GM21619 (cell line): ENCODE measurements at regions not wholly inside any gene's neighbourhood (a gene's known extent, or its start where the extent isn't known, plus 50 kb on each side); places are given as distances from the start of the nearest gene placed in this dataset.

Source experiments
- ATAC-seq: cut with Tn5 transposase; IDR thresholded peaks from one replicate; pipeline ENCODE4 v1.9.1; 2021; ENCODE audit not compliant: unreplicated experiment

DNA sequence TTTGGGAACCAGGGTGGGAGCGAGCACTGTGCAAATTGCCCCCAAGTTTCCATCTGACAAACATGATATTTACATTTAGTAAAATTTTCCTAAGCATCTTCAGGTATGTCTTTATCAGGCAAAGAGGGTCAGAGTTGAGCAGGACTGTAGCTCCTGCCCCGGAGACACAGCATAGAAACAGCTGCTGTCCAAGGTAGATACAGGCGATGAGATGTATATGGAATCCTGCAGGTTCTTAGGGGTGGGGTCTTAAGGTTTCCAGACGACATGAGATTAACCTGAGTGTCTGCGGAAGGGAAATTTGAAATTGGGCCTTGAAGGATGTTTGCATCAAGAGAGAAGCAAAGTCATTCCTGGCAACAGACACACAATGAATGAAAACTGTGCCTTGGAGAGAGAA is 998.8 kb downstream of the AACS start:
- no peak for ATAC-seq

GRCh38 chr12:126067626-126068329 is 1002.5 kb downstream of the AACS start:
- no peak for ATAC-seq

- no peak for ATAC-seq
These were observed 1004.4 kb downstream of the AACS start for GRCh38 chr12:126069549-126070165.

GRCh38 chr12:126076515-126076914 is 1011.3 kb downstream of the AACS start:
- no peak for ATAC-seq

GRCh38 chr12:126083926-126084325 is 1018.7 kb downstream of the AACS start:
- no peak for ATAC-seq

DNA sequence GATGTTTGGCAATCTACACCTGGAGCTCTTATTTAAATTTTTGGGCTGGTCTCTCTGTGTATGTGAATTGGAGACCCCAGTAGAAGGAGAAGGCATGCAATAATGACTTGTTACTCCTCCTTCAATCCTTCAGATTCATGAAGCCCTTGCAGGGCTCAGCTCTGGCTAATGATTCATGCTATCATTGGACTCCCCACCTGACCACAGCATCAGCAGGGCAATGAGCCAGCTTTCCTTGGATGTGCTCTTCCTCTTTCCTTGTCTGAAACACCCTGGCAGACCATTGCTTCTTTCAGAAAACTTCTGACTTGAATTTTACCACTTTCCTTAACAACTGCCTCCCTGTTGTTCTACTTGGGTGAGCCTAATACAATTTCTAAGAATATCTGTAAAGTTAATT is 1019.2 kb downstream of the AACS start:
- no peak for ATAC-seq

DNA sequence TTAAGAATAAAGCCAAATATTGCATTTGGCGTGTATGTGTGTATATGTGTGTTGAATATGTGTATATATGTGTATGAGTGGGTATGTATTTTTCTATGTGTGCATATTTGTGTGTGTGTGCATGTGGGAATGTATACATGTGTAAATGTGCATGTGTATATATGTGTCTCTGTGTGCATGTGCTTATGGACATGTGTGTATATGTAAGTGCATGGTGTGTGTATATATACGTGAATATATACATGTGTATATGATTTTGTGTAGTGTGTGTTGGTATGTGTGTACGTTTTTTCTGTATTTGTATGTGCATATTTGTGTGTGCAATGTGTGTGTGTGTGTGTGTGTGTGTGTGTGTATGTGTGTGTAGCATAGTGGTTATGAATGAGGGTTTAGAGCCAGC is 1021.0 kb downstream of the AACS start:
- ATAC-seq = no peak

DNA sequence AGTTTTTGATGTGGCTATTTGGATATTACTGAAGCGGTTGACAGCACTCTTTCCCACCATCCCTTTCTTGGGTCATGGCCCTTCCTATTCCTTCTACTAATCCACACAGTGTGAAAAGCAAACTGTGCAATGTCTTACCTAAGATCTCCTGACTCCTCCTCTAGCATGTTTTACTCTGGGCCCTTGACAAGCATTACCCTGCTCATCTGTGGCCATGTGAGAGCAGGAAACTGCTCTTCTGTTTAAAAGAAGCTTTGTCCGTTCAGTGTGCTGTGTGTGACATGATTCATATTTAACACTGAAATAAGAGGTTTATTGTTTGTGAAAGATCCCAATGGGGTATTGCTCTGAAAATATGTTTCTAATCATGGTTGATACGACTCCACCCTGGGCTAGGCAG is 1022.5 kb downstream of the AACS start:
- no peak for ATAC-seq

DNA sequence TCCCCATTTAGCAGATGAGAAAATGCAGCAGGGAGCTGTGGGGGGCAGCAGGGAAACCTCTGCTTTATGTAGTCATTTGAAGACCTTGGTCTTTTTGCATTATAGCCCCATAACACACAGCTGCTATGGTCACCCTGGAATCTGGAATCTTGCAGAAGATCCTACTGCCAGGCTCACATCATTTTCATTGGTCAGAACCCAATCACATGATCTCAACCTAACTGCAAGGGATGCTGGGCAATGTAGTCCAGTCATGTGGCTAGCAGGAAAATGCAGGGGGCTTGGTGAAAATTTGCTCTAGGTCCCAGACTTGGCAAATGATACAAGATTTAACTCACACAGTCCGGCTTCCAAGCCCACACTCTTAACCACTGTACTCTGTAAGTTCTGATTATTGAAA is 1028.7 kb downstream of the AACS start:
- ATAC-seq = no peak

GRCh38 chr12:126095748-126096510 is 1030.7 kb downstream of the AACS start:
- ATAC-seq = no peak

DNA sequence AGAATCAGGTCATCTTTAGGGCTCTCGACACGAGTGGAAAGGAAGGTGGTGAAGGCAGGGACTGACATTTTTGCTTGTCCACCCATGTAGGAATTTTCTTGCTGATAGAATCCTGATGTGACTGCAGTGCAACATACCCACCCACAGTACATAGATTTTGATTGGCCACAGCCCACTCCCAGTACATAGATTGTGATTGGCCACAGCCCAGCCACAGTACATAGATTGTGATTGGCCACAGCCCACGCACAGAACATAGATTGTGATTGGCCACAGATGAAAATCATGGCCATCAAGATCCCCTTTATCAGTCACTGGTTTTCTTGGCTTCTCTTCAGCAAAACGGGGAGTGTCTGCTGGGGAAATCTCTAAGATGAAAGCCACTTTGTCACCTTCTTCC is 1041.5 kb downstream of the AACS start:
- ATAC-seq = no peak

- no peak for ATAC-seq
These were observed 1042.4 kb downstream of the AACS start for GRCh38 chr12:126107659-126108058.

GRCh38 chr12:126108247-126108646 is 1043.0 kb downstream of the AACS start:
- ATAC-seq = no peak

DNA sequence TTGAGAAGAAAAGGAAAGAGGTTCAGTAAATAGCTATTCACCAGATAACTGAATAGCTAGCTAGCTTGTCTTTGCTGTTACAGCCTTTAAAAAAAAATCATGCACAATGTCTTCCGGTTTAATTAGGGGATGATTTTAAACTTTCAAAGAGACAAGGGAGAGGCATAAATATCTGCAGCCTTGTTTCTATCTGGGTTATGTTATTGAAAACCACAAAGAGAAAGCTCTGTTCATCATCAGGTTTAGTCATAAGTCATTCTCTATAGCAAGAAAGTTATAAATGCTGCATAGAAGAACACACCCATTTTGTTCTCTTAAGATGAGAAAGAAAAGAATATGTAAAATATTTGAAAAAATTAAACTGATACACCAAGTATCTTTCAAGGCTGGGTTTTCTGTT is 1046.9 kb downstream of the AACS start:
- ATAC-seq = no peak

DNA sequence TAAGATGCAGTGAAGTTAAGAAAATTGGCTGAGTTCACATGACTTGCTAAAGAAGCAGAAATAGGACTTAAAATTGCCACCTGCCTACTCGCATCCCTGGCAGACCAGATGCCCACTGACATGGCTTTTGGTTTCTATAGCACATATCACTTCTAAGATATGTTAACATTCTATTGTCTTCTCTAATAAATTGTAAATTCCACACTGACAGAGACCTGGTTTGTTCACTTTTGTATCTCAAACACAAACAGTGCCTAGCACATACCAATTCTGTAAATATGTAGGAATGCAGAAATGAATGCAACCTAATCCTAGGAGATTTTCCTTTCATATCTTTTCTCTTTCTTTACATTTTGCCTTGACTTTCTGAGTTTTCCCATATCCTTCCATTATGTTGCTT is 1047.6 kb downstream of the AACS start:
- ATAC-seq = no peak

GRCh38 chr12:126114441-126114840 is 1049.2 kb downstream of the AACS start:
- no peak for ATAC-seq

- no peak for ATAC-seq
These were observed 1052.3 kb downstream of the AACS start for GRCh38 chr12:126117502-126117901.

- ATAC-seq = no peak
These were observed 1074.1 kb downstream of the AACS start for GRCh38 chr12:126139355-126139754.

DNA sequence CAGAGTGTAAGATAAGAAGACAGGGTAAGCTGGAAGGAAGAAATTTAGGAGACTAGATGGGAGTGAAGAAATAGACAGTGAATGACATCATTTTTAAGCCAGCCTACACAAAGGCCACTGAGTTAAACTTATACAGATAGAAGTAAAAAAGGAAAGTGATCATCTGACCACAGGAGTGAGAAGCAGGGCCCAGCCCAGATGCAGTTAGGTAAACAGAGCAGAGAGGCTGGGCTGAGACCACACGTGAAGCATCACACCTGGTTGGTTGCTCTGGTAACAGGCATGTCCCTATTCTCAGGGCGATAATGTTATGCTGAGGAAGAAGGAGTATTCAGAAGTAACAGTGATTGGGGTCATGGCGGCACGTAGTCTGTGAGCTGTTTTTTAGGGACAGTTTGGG is 1079.4 kb downstream of the AACS start:
- ATAC-seq = no peak

DNA sequence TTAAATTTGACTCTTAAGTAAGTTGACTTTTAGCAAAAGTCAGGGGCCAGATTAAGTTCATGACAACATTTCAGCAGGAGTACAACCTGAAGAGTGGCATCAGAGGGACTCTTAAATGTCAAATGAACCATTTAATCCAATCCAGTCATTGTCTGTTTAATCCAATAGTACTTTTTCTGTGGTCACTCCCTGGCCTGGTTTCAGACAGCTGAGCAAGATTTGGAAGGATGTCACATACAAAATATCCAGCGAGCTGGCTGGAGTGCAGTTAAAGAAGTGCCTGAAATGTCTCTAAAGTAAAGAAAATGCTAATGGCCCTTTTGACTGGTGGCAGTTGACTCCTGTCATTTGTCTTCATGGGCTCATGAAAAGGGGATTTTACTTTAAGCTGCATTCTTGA is 1082.1 kb downstream of the AACS start:
- no peak for ATAC-seq

DNA sequence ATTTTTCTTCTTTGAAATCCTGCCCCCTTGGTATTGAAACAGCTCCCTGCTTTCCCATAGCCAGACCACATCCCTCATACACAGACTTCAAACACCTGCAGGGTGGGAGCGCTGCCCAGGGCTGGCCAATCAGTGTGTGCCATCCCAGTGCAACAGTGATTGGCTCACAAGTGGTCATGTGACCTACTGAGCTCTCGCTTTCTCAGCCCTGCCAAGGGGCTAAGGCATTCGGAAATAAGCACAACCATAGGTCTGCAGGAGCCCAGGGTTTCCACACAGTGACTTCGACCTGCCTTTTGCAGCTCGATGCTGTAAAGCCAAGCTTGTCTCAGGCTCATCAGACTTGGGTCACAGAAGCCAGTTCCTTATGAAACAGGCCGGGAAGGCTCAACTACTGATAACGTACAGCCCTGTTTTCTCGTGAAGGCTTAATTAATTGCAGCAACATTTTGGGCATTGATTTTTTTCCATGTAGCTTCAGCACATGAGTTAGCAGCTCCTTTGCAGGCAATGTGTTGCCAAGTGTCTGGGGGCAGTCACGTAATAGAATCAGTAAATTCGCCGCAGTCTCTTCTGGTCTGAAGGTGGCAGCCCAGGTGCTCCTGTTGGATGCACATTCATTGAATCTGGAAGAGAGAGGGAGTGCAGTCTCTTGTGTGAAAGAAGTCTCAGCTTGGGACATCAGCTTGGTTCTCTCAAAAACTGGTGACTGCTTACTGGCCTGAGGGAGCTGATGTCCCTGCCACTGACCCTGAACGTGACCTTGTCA is 1091.8 kb downstream of the AACS start:
- no peak for ATAC-seq

- no peak for ATAC-seq
These were observed 1092.3 kb downstream of the AACS start for GRCh38 chr12:126157575-126157966.
